Tibial artery (tissue), 4 donors: ENCODE measurements at regions not wholly inside any gene's neighbourhood (a gene's known extent, or its start where the extent isn't known, plus 50 kb on each side); places are given as distances from the start of the nearest gene placed in this dataset.

Experiments used
- DNase-seq, 2 donors: peaks; one replicate each; pipeline ENCODE4 v3.0.0-alpha.2; 2019
- H3K27ac ChIP-seq, 2 donors: fragments of 200-600 bp; sonication (generic) in 1 of 2; 1 replicate in 1 of 2; 2 replicates in 1 of 2; pipeline ENCODE4 v1.5.1; 2018 to 2019; ENCODE audit warnings: mild to moderate bottlenecking in 1 of 2
- H3K27me3 ChIP-seq, 2 donors: fragments of 200-600 bp; sonication (generic) in 1 of 2; one replicate each; pipeline versions ENCODE4 v1.5.1 to v1.6.0; 2016 to 2019
- H3K36me3 ChIP-seq, 3 donors: fragments of 200-600 bp; sonication (generic) in 2 of 3; one replicate each; pipeline ENCODE4 v1.5.1; 2016 to 2019; ENCODE audit warnings: mild to moderate bottlenecking in 2 of 3
- H3K4me1 ChIP-seq, 4 donors: fragments of 200-600 bp; sonication (generic) in 2 of 4; 1 replicate in 3 of 4; 2 replicates in 1 of 4; pipeline ENCODE4 v1.5.1; 2016 to 2019
- H3K4me3 ChIP-seq, 2 donors: fragments of 200-600 bp; sonication (generic) in 1 of 2; 1 replicate in 1 of 2; 2 replicates in 1 of 2; pipeline ENCODE4 v1.5.1; 2018 to 2019; ENCODE audit warnings: mild to moderate bottlenecking in 2 of 2
- H3K9me3 ChIP-seq, 3 donors: fragments of 200-600 bp; sonication (generic) in 1 of 3; one replicate each; pipeline ENCODE4 v1.5.1; 2016 to 2019
- intact Hi-C: fragments of 100-400 bp; cut with DNase I; formaldehyde crosslinking; loops from one replicate; pipeline ENCODE4 v1.15.0; 2023; ENCODE audit warnings: low total_unique reads
- TF ChIP-seq, protein P1 (sequence below), 2 experiments: fragments of 200-600 bp in 1 of 2; fragments of 450-650 bp in 1 of 2; IDR thresholded peaks; one replicate each; pipeline ENCODE4 v1.5.1; 2017 to 2019; ENCODE audit warnings: antibody characterized with exemption in 2 of 2, mild to moderate bottlenecking in 1 of 2, moderate library complexity in 1 of 2

DNA sequence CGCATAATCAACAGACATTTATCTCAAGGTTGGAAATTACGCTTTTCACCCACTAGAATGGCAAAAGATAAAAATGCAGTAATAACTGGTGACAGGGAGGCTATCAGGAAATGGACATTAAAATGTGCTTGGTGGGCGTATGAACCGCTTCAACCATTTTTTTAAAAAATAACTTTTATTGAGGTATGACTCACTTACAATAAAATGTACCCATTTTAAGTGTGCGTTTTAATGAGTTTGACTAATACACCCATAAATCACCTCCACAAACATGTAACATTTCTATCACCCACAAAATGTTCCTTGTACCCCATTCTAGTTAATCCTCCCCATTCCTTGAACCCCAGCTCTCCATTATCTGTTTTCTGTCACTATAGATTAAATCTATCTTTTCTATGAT lies 96.8 kb downstream of the IYD start:
- Histone ChIP-seq H3K36me3 (no peaks in the 10 kb centered on the region), H3K27ac (no peak overlapping the region), H3K4me1 (no peaks in the 10 kb centered on the region), H3K27me3 (no peaks in the 10 kb centered on the region), H3K9me3 (no peaks in the 10 kb centered on the region), H3K4me3 (no peak overlapping the region)
- intact Hi-C loops: no loop called here
- TF ChIP-seq, protein P1, sequence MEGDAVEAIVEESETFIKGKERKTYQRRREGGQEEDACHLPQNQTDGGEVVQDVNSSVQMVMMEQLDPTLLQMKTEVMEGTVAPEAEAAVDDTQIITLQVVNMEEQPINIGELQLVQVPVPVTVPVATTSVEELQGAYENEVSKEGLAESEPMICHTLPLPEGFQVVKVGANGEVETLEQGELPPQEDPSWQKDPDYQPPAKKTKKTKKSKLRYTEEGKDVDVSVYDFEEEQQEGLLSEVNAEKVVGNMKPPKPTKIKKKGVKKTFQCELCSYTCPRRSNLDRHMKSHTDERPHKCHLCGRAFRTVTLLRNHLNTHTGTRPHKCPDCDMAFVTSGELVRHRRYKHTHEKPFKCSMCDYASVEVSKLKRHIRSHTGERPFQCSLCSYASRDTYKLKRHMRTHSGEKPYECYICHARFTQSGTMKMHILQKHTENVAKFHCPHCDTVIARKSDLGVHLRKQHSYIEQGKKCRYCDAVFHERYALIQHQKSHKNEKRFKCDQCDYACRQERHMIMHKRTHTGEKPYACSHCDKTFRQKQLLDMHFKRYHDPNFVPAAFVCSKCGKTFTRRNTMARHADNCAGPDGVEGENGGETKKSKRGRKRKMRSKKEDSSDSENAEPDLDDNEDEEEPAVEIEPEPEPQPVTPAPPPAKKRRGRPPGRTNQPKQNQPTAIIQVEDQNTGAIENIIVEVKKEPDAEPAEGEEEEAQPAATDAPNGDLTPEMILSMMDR (IDR thresholded peaks at IDR 0.05): no peak
- DNase-seq: no peak

DNA sequence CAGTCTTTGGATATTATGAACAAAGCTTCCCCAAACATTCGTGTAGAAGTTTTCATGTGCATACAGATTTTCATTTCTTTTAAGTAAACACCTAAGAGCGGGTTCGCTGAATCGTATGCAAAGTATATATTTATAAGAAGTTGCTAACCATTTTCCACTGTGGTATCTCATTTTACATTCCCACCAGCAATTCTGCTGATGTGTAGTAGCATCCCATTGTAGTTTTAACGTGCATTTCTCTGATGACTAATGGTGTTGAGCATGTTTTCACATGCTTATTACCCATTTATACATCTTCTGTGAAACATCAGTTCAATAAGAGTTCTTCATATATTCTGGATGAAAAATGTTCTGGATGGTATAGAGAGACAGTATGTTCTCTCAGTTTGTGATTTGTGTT lies 97.4 kb downstream of the IYD start:
- Histone ChIP-seq H3K9me3 (no peaks in the 10 kb centered on the region), H3K4me3 (no peak overlapping the region), H3K4me1 (no peaks in the 10 kb centered on the region), H3K27ac (no peak overlapping the region), H3K27me3 (no peaks in the 10 kb centered on the region), H3K36me3 (no peaks in the 10 kb centered on the region)
- DNase-seq: no peak
- intact Hi-C loops: no loop called here
- TF ChIP-seq, protein P1 (IDR thresholded peaks at IDR 0.05): no peak

DNA sequence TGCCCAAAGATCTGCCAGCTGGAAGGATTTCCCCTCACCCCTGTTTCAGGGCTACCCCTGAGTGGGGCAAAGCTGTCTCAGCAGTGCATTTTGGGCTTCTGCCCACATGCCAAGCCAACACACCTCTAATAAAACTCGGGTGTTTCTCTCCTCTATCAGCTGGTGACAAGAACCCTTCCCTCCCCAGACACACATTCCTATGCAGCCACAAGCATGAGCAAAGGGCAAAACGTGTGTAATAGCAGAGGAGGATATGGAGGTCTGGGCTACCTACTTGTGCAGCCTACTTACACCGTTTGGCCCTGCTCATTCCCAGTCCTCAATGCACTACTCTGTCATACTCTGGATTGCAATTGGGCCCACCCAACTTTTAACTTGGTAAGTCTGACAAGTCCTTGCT lies 101.3 kb downstream of the IYD start:
- TF ChIP-seq, protein P1 (IDR thresholded peaks at IDR 0.05): no peak
- Histone ChIP-seq H3K9me3 (no peaks in the 10 kb centered on the region), H3K4me3 (no peak overlapping the region), H3K27me3 (no peaks in the 10 kb centered on the region), H3K4me1 (no peaks in the 10 kb centered on the region), H3K27ac (no peak overlapping the region), H3K36me3 (no peaks in the 10 kb centered on the region)
- no peak for DNase-seq
- intact Hi-C loops: no loop called here

DNA sequence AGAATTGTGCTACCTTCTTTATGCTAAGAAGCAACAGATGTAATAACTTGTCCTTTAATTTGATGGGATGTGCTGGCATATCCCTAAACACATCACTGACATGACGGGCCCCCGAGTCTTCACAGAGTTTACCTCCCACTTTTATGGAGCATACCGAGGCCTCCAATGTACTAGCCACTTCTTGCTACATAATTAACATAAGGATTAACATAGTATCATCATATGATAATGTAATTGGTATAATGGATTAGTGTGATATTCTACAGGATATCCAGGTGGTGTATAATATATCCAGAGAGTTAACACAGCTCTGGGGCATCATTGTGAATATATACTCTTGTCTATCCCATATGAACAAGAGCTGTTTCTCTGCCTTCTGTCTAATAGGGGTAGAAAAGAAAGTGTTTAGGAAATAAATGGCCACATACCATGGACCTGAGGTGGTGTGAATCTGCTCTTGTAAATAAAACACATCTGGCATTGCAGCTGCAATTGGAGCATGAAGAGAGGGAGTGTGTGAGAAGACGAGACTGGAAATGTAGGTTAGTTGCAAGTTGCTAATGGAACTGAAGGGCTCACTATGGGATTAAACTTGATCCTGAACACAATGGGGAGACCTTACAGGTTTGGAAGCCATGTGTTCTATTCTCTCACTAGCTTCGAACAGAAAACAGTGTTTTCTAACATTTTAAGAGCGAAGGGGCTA lies 102.3 kb downstream of the IYD start:
- no peak overlapping the region for H3K27ac ChIP-seq
- no peaks in the 10 kb centered on the region for H3K9me3 ChIP-seq
- no peaks in the 10 kb centered on the region for H3K36me3 ChIP-seq
- no peaks in the 10 kb centered on the region for H3K4me1 ChIP-seq
- TF ChIP-seq, protein P1 (IDR thresholded peaks at IDR 0.05): no peak
- DNase-seq: no peak
- H3K27me3 ChIP-seq: no peaks in the 10 kb centered on the region
- intact Hi-C loops: no loop called here
- no peak overlapping the region for H3K4me3 ChIP-seq

DNA sequence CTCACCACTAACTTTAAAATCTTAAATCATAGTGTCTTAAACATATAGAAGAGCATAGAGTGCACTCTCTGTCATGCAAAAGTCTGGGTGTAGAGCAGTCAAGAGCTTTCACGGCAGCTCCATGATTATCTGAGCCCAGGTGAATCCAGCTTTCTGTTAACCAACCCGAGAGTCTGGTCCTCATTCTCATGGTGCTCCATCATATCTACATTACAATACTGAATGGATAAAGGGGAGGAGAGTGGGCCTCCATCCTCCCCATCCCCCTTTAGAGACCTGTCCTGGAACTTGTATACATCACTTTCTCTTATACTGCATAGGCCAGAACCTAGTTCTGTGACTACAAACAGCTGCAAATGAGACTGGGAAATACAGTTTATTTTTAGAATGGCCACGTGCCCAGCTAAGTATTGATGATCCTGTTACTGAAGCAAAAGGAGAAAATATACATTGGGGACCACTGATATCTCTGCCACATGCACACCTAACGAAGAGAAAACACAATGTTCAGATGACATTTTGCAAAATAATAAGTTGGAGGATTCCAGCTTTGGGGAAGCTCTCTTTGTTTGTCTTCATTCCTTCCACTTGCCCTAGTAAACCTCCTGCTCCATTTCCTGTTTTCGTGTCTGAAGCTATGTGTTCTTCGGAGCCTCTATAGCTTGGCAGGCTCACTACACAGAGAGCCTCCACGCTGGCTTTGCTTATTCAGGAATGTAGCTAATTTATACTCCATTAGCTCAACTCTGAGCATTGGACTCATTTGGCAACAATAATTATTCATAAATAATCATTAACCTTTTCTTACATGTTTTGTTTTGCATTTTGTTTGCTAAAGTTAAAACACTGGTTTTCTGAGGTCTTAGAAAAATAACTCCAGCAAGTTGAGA lies 110.1 kb downstream of the IYD start:
- Histone ChIP-seq H3K9me3 (no peaks in the 10 kb centered on the region), H3K36me3 (no peaks in the 10 kb centered on the region), H3K4me3 (no peak overlapping the region), H3K4me1 (no peaks in the 10 kb centered on the region), H3K27ac (no peak overlapping the region), H3K27me3 (no peaks in the 10 kb centered on the region)
- DNase-seq: no peak
- intact Hi-C loops: no loop called here
- TF ChIP-seq, protein P1 (IDR thresholded peaks at IDR 0.05): no peak
